ENCODE measurements at regions not wholly inside any gene's neighbourhood (a gene's known extent, or its start where the extent isn't known, plus 50 kb on each side); places are given as distances from the start of the nearest gene placed in this dataset.

DNA sequence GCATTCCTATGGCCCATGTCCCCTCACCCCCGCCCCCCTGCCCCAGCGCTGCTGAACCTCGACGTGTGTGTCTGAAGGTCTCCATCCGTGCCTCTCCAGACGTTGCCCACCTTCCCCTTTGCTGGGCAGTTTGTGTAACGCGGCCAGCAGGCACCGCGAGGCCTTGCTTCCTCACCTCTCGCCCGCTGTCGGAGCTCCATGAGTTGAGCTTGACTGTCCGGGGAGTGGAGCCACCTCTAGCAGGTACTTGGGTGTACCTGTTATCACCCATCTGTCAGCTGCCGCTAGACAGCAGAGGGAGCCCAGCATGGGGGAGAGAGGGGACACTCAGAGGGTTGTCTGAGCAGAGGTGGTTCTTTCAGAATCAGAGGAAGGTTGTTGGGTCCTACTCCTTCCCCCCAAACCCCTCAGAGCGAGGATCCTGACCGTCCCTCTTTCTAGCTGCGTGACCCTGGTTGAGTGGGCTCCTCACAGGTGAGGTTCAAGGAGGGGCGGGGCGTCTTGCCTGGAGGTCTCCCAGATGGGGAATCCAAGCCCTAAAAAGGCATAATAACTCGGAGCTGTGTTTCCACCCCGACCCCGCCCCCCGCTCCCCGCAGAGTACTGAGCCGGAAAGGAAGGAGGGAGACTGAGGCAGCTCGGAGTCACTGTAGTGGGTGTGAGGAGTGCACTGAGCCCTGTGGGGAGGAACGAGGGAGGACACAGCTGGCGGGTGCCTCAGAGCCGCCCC is 184.7 kb downstream of the C9orf50 start:
- WGBS, 2 donors, result 46 to 54% methylated on average over 23 to 30 of the region's 30 CpGs
- Histone ChIP-seq H3K36me3 (replicated peaks in 1 of 2; ENCODE audit: insufficient read depth in 1 of 2, low read depth in 2 of 2) (no peaks in the 10 kb centered on the region), H3K4me3 (no peak overlapping the region), H3K27me3 (no peaks in the 10 kb centered on the region), H3K4me1 (peaks cover 26% of the 10 kb centered on the region), H3K27ac (peak overlapping the region in 2 of 4 donors; percentile 67 to 79), H3K9me3 (no peaks in the 10 kb centered on the region)
- TF ChIP-seq POLR2A (IDR thresholded peaks at IDR 0.05), result no peak
- TF ChIP-seq, protein P1, sequence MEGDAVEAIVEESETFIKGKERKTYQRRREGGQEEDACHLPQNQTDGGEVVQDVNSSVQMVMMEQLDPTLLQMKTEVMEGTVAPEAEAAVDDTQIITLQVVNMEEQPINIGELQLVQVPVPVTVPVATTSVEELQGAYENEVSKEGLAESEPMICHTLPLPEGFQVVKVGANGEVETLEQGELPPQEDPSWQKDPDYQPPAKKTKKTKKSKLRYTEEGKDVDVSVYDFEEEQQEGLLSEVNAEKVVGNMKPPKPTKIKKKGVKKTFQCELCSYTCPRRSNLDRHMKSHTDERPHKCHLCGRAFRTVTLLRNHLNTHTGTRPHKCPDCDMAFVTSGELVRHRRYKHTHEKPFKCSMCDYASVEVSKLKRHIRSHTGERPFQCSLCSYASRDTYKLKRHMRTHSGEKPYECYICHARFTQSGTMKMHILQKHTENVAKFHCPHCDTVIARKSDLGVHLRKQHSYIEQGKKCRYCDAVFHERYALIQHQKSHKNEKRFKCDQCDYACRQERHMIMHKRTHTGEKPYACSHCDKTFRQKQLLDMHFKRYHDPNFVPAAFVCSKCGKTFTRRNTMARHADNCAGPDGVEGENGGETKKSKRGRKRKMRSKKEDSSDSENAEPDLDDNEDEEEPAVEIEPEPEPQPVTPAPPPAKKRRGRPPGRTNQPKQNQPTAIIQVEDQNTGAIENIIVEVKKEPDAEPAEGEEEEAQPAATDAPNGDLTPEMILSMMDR (IDR thresholded peaks at IDR 0.05), result no peak
- intact Hi-C loops (cut with DNase I), result no loop called here
- ATAC-seq (no peak), DNase-seq (no peak)

DNA sequence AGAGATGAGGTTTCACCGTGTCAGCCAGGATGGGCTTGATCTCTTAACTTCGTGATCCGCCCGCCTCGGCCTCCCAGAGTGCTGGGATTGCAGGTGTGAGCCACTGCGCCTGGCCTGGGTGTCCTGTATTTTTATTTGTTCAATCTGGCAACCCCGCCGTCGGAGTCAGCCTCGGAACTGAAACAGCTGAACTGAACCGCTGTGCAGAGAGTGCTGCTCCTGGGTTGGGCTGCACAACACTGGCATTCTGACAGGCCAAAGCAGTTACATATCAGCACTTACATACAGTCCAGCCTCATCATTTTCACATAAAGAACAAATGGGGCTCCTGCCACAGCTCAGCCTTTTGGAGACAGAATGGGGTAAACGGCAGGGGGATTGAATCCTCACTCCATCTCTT is 185.6 kb downstream of the C9orf50 start:
- no peaks in the 10 kb centered on the region for H3K27me3 ChIP-seq
- intact Hi-C loops (cut with DNase I), result no loop called here
- H3K36me3 ChIP-seq (replicated peaks in 1 of 2; ENCODE audit: insufficient read depth in 1 of 2, low read depth in 2 of 2), result no peaks in the 10 kb centered on the region
- WGBS, 2 donors, result 32 to 57% methylated on average over 12 of the region's 12 CpGs
- H3K4me3 ChIP-seq, result no peak overlapping the region
- H3K4me1 ChIP-seq, result peaks cover 26% of the 10 kb centered on the region
- DNase-seq (peak in 1 of 4 donors; percentile 54), ATAC-seq (no peak)
- H3K27ac ChIP-seq, result no peak overlapping the region
- H3K9me3 ChIP-seq, result no peaks in the 10 kb centered on the region
- TF ChIP-seq, protein P1 (IDR thresholded peaks at IDR 0.05), result no peak
- TF ChIP-seq POLR2A (IDR thresholded peaks at IDR 0.05), result no peak

DNA sequence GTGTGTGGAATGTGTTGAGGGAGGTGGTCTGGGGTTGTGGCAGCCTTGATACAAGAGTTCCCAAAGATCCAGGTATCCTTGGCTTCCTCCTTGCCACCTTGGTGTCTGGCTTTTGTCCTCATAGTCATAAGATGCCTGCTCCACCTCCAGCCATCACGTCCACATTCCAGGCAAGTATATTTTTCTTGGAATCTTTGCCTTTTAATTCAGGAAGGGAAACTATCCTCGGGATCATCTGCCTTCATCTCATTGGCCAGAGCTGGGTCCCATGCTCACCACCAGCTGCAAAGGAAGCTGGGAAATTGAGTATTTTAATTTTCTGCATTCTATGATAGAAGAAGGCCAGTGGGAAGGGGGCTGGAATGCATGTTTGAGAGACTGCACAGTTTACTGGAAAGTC is 186.7 kb downstream of the C9orf50 start:
- TF ChIP-seq POLR2A (IDR thresholded peaks at IDR 0.05), result no peak
- TF ChIP-seq, protein P1 (IDR thresholded peaks at IDR 0.05), result no peak
- DNase-seq (no peak), ATAC-seq (no peak)
- 46 to 51% methylated on average over 2 of the region's 2 CpGs for WGBS, 2 donors
- intact Hi-C loops (cut with DNase I), result no loop called here
- H3K27ac ChIP-seq, result no peak overlapping the region
- no peaks in the 10 kb centered on the region for H3K36me3 ChIP-seq (replicated peaks in 1 of 2; ENCODE audit: insufficient read depth in 1 of 2, low read depth in 2 of 2)
- no peaks in the 10 kb centered on the region for H3K27me3 ChIP-seq
- H3K4me1 ChIP-seq, result peaks cover 26% of the 10 kb centered on the region
- H3K4me3 ChIP-seq, result no peak overlapping the region
- H3K9me3 ChIP-seq, result no peaks in the 10 kb centered on the region

DNA sequence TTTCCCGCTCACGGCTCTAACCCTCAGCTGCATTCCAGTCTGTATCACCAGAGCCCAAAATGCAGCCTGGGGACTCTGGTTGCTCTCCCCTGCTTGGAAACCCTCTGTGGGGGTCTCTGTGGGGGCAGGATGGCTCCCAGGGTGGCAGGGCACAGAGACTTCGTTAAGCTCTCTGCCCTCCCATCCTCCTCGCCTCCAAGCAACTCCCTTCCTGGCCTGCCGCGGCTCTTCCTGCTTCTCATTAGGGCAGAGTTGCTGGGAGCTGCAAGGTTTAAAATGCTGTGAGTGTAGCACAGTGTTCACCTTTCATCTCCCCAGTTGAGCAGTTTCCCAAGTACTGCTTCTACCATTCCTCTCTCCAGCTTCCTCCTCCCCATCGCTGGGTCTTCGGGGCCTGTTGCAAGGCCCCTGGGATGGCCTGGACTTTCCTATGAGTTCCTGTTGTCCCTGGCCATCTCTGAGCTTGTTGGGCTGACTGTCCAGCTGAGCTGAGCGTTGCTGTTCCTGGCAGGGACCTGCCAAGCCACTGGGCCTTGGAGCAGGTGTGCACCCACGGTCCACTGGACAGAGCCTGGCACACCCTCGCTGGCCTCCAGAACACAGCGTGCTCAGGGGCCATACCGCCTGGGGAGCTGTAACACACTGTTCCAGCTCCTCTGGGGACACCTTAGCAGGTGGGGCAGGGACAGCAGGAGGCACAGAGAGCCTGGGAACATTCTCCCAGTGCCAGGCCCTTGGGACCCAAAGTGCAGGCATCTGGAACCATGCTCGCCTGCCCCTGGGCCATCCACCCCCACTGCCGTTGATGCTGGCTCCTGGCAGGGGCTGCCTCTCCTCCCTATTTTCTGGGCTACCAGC is 188.4 kb downstream of the C9orf50 start:
- peaks cover 18% of the 10 kb centered on the region for H3K4me1 ChIP-seq
- no peaks in the 10 kb centered on the region for H3K36me3 ChIP-seq (replicated peaks in 1 of 2; ENCODE audit: insufficient read depth in 1 of 2, low read depth in 2 of 2)
- DNase-seq, result peak in 3 of 4 donors; percentile 65 to 82 (median 75)
- H3K4me3 ChIP-seq, result no peak overlapping the region
- H3K27me3 ChIP-seq, result no peaks in the 10 kb centered on the region
- H3K27ac ChIP-seq, result peak overlapping the region in 2 of 4 donors; percentile 27 to 39
- peak; percentile 46 for ATAC-seq
- H3K9me3 ChIP-seq, result no peaks in the 10 kb centered on the region
- 46 to 58% methylated on average over 14 to 15 of the region's 15 CpGs for WGBS, 2 donors
- intact Hi-C loops (cut with DNase I), result no loop called here
- TF ChIP-seq POLR2A (IDR thresholded peaks at IDR 0.05), result peak in 1 of 3 donors; percentile 14
- TF ChIP-seq, protein P1 (IDR thresholded peaks at IDR 0.05), result peak in 1 of 7 experiments; percentile 2

Measured in body of pancreas (tissue), 4 donors.